H54 (cell line): ENCODE measurements at regions not wholly inside any gene's neighbourhood (a gene's known extent, or its start where the extent isn't known, plus 50 kb on each side); places are given as distances from the start of the nearest gene placed in this dataset.

ENCODE experiments used
- DNase-seq: peaks from one replicate; pipeline ENCODE4 v3.0.0; 2011; ENCODE audit warnings: low spot score, mixed read lengths; ENCODE audit not compliant: insufficient read length
- FAIRE-seq: peaks from 3 replicates; lab custom pipeline; 2011; peaks lifted over from hg19 to GRCh38; lab: Jason Lieb, UNC
- POLR2A ChIP-seq: IDR thresholded peaks from 2 replicates; pipeline ENCODE4 v1.6.1; 2011; ENCODE audit warnings: low read depth, mild to moderate bottlenecking, low read length

- FAIRE-seq (no peak), DNase-seq (peak; percentile 12)
- no peak for TF ChIP-seq POLR2A
These were observed 69.2 kb downstream of the ISG20 start for GRCh38 chr15:88707771-88708654.

DNA sequence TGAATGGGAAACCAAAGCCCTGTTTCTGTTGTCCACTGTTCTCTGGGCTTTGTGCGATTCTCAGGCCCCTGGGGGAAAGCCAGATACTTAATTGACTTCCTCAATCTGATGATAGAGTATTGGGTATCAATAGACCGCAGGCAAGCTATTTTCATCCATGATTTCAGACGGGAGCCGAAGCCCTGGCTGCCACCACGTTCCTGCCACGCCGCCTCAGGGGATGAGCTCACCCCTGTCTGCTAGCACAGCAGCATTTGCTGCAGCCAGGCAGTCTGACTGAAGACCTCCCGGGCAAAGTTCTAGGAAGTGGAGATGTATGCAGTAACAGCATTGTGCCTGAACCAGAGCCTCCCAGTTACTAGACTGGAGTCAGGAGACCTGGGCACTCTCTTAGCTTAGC, 69.8 kb downstream of the ISG20 start:
- FAIRE-seq, result no peak
- DNase-seq, result no peak
- TF ChIP-seq POLR2A, result no peak

GRCh38 chr15:88710027-88710715, 71.4 kb downstream of the ISG20 start:
- TF ChIP-seq POLR2A, result no peak
- FAIRE-seq (no peak), DNase-seq (no peak)

DNA sequence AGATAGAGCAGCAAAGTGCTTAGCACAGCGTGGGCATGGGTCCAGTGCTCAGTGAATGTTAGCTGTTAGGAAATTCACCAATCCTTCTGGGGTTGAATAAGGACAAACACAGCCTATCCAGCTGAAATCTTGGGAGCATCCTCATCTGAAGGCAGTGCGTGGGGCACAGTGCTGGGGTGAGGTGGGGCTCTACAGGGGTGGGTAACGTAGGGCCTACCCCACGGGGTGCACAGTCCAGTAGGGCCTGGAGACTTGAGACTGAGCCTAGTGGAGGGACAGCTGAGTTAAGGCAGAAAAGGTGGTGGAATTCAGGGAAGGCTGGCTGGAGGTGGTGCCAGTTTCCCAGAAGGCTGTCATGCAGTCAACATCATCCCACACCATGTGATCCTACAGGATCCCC, 73.0 kb downstream of the ISG20 start:
- no peak for TF ChIP-seq POLR2A
- DNase-seq (no peak), FAIRE-seq (no peak)

GRCh38 chr15:88714782-88715372, 76.1 kb downstream of the ISG20 start:
- FAIRE-seq (no peak), DNase-seq (no peak)
- no peak for TF ChIP-seq POLR2A

DNA sequence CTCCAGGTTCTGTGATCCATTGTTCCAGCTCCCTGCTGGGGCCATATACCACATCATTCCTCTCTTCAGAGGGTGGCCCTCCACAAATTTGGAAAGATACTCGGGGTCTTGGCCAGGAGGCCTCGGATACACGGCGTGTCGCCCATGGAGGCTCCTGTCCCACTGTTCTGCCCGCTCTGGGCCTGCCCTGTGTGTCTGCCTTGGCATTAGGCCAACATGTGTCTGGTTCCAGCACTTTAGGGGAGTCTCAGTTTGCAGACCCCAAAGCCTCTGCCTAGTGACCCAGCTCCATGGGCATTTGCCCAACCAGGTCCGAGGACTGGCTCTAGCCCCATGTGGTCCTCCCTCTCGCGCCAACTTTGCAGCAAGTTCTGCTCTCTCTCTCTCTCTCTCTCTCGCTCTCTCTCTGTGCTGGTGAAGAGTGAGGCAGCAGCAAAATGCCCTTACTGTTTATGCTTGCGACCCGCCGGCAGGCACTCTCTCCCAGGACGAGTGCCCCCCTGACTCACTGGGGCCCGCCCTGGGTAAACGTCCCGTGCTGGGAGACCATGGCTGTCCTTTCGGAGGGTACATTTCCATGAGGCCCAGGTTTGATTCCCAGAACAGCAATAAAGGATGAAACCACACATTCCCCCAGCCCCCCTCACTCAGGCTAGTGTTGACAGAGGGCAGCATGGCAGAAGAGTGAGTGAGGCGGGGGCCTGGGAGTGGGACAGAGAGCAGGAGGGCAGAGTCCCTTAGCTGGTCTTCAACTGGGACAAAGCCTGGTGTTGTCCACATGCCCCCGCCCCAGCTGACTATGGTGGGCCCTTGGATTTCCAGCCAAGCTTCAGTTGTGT, 77.9 kb downstream of the ISG20 start:
- FAIRE-seq, result no peak
- no peak for TF ChIP-seq POLR2A
- no peak for DNase-seq

GRCh38 chr15:88717382-88718031, 78.7 kb downstream of the ISG20 start:
- DNase-seq (no peak), FAIRE-seq (no peak)
- no peak for TF ChIP-seq POLR2A

- no peak for FAIRE-seq
- TF ChIP-seq POLR2A, result no peak
- DNase-seq, result no peak
These were observed 79.9 kb downstream of the ISG20 start for GRCh38 chr15:88718731-88719130.

DNA sequence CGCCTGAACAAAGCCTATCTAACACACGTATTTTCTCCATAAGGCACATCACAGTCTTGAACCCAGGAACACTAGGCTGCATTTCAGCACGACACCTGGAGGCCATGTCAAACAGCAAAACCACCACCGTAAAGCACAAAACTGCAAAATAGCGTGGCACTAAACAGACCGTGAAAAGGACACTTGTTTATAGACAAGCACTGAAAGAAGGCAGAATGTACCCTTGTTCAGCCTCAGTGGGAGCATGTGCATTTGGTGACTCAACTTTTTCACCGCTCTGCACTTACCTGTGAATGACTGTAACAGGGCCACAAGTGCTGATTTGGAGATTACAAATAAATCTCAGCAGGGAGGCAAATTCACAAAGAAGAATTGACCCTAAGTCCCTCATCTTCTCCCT, 80.8 kb downstream of the ISG20 start:
- TF ChIP-seq POLR2A, result no peak
- no peak for FAIRE-seq
- DNase-seq, result no peak

DNA sequence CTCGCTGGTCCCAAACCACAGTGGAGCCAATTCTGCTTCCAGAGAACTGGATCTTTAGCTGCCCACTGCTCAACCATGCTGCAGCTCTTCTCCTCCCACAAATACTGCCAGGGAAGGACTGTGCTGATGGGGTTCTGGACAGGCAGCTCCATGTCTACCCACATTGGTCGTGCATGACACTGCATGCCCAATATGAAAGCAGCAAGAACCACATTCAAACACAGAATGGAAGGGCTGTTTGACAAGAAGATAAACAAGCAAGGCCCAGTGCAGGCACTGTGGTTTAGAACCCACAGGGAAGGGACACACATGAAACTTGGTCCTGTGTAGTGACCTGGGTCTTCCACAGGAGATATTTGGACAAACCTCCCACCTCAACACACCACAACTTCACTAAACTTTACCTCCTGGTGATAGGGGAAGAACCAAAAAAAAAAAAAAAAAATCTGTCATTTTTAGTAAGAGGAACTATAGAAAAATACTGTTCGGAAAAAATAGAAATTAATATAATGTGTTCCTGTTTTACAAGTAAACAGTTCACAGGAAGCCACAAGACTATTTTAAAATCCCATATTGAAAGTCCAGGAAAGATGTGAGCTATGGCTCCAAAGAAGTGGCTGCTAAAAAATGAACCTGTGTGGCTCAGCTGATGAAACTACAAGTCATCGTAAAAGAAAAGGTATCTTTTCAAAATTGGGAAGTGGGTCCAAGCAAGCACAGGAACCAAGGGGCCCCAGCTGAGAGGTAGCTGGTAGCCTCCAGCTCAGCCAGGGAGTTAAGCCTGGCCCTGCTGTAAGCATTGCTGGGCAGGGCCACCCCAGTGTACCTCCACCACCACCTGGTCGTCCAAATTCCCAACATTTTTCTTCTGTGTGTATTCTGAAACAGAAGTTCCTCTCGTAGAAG, 77.7 kb upstream of the ACAN start:
- FAIRE-seq, result no peak
- DNase-seq, result no peak
- no peak for TF ChIP-seq POLR2A

DNA sequence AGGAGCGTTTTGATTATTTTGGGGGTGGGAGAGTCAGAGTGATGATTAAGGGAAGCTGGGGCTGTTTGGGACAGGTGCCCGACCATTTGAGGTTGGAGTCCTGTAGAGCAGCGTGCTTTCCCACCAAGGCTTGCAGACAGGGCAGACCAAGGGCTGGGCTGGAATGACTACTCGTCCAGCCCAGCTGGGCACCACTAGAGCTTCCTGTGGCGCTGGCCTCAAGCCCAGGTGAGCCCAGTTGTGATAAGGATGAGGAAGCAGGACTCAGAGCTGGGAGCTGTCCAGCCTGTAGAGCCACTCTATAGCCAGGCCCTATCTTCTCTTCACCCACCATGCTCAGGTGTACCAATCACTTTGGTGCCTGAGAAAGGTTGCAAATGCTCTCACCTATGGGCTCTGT, 75.8 kb upstream of the ACAN start:
- FAIRE-seq (no peak), DNase-seq (no peak)
- TF ChIP-seq POLR2A, result no peak

- no peak for DNase-seq
- no peak for TF ChIP-seq POLR2A
- FAIRE-seq, result no peak
These were observed 73.7 kb upstream of the ACAN start for GRCh38 chr15:88729581-88729980.
